ENCODE measurements at regions not wholly inside any gene's neighbourhood (a gene's known extent, or its start where the extent isn't known, plus 50 kb on each side); places are given as distances from the start of the nearest gene placed in this dataset.
A peak's percentile ranks its signal among the peaks of the same experiment; 100 is the strongest.

- no peaks in the 10 kb centered on the region for H3K27me3 ChIP-seq (ENCODE audit: insufficient read depth, low read length, poor library complexity, severe bottlenecking)
- H3K9me2 ChIP-seq (replicated peaks; ENCODE audit: low read depth, low read length) = no peaks in the 10 kb centered on the region
- H3K4me2 ChIP-seq (ENCODE audit: low read depth, low read length, poor library complexity, severe bottlenecking) = no peak overlapping the region
- H3K4me1 ChIP-seq (ENCODE audit: insufficient read depth, low read length, poor library complexity, severe bottlenecking) = no peaks in the 10 kb centered on the region
- H3K9ac ChIP-seq (ENCODE audit: low read depth, low read length, poor library complexity, severe bottlenecking) = no peak overlapping the region
- H3K9me3 ChIP-seq (ENCODE audit: insufficient read depth, low read depth, low read length) = no peaks in the 10 kb centered on the region
- no peaks in the 10 kb centered on the region for H3F3A ChIP-seq (ENCODE audit: low read depth)
- H3K4me3 ChIP-seq (ENCODE audit: low read length, poor library complexity, severe bottlenecking) = no peak overlapping the region
- no peak for TF ChIP-seq EZH2phosphoT487 (IDR thresholded peaks at IDR 0.05; ENCODE audit: borderline replicate concordance)
- peak; percentile 74 for TF ChIP-seq CTCF (conservative IDR thresholded peaks at IDR 0.05; ENCODE audit: low read length)
- H2AFZ ChIP-seq (ENCODE audit: low read length) = no peak overlapping the region
- H4K20me1 ChIP-seq (ENCODE audit: insufficient read depth, low read length, poor library complexity, severe bottlenecking) = no peaks in the 10 kb centered on the region
- no peaks in the 10 kb centered on the region for H3K36me3 ChIP-seq (ENCODE audit: insufficient read depth, low read length)
- no peaks in the 10 kb centered on the region for H3K79me2 ChIP-seq (ENCODE audit: insufficient read depth, low read length)
Observed at GRCh38 chr6:149190224-149190831, 127.2 kb upstream of the TAB2 start.

GRCh38 chr6:149194820-149195558 lies 122.5 kb upstream of the TAB2 start:
- Histone ChIP-seq H3K4me3 (ENCODE audit: low read length, poor library complexity, severe bottlenecking) (no peak overlapping the region), H3K9ac (ENCODE audit: low read depth, low read length, poor library complexity, severe bottlenecking) (no peak overlapping the region), H3K27me3 (ENCODE audit: insufficient read depth, low read length, poor library complexity, severe bottlenecking) (no peaks in the 10 kb centered on the region), H3K4me2 (ENCODE audit: low read depth, low read length, poor library complexity, severe bottlenecking) (no peak overlapping the region), H3K36me3 (ENCODE audit: insufficient read depth, low read length) (no peaks in the 10 kb centered on the region), H3K9me3 (ENCODE audit: insufficient read depth, low read depth, low read length) (0 out of 2 replicates have a peak, but pooled peaks cover 5% of the 10 kb centered on the region), H3F3A (ENCODE audit: low read depth) (no peaks in the 10 kb centered on the region), H3K79me2 (ENCODE audit: insufficient read depth, low read length) (no peaks in the 10 kb centered on the region), H3K9me2 (replicated peaks; ENCODE audit: low read depth, low read length) (no peaks in the 10 kb centered on the region), H2AFZ (ENCODE audit: low read length) (no peak overlapping the region), H3K4me1 (ENCODE audit: insufficient read depth, low read length, poor library complexity, severe bottlenecking) (no peaks in the 10 kb centered on the region), H4K20me1 (ENCODE audit: insufficient read depth, low read length, poor library complexity, severe bottlenecking) (no peaks in the 10 kb centered on the region)
- no peak for TF ChIP-seq CTCF (conservative IDR thresholded peaks at IDR 0.05; ENCODE audit: low read length)
- TF ChIP-seq EZH2phosphoT487 (IDR thresholded peaks at IDR 0.05; ENCODE audit: borderline replicate concordance) = no peak

- Histone ChIP-seq H3K36me3 (ENCODE audit: insufficient read depth, low read length) (no peaks in the 10 kb centered on the region), H3K9me3 (ENCODE audit: insufficient read depth, low read depth, low read length) (peaks cover 10% of the 10 kb centered on the region; the same call in 1 of the 2 replicates), H3K4me2 (ENCODE audit: low read depth, low read length, poor library complexity, severe bottlenecking) (no peak overlapping the region), H3K4me3 (ENCODE audit: low read length, poor library complexity, severe bottlenecking) (no peak overlapping the region), H2AFZ (ENCODE audit: low read length) (no peak overlapping the region), H3F3A (ENCODE audit: low read depth) (no peaks in the 10 kb centered on the region), H3K27me3 (ENCODE audit: insufficient read depth, low read length, poor library complexity, severe bottlenecking) (no peaks in the 10 kb centered on the region), H3K9ac (ENCODE audit: low read depth, low read length, poor library complexity, severe bottlenecking) (no peak overlapping the region), H3K4me1 (ENCODE audit: insufficient read depth, low read length, poor library complexity, severe bottlenecking) (no peaks in the 10 kb centered on the region), H4K20me1 (ENCODE audit: insufficient read depth, low read length, poor library complexity, severe bottlenecking) (no peaks in the 10 kb centered on the region), H3K79me2 (ENCODE audit: insufficient read depth, low read length) (no peaks in the 10 kb centered on the region), H3K9me2 (replicated peaks; ENCODE audit: low read depth, low read length) (no peaks in the 10 kb centered on the region)
- TF ChIP-seq EZH2phosphoT487 (IDR thresholded peaks at IDR 0.05; ENCODE audit: borderline replicate concordance) = no peak
- TF ChIP-seq CTCF (conservative IDR thresholded peaks at IDR 0.05; ENCODE audit: low read length) = no peak
Observed at GRCh38 chr6:149196091-149196490, 121.4 kb upstream of the TAB2 start.
